ENCODE measurements at regions not wholly inside any gene's neighbourhood (a gene's known extent, or its start where the extent isn't known, plus 50 kb on each side); places are given as distances from the start of the nearest gene placed in this dataset.

- no peaks in the 10 kb centered on the region for H3K36me3 ChIP-seq (ENCODE audit: low read depth)
- DNase-seq (ENCODE audit: low spot score) (no peak), ATAC-seq (ENCODE audit: low read depth) (no peak)
- H3K4me3 ChIP-seq (ENCODE audit: severe bottlenecking): no peak overlapping the region
- H3K27ac ChIP-seq (ENCODE audit: poor library complexity, severe bottlenecking): no peak overlapping the region
- no peak for TF ChIP-seq CTCF (IDR thresholded peaks at IDR 0.05; ENCODE audit: poor library complexity, severe bottlenecking)
- H3K27me3 ChIP-seq (ENCODE audit: insufficient read depth, poor library complexity, severe bottlenecking): no peaks in the 10 kb centered on the region
- H3K4me1 ChIP-seq (ENCODE audit: insufficient read depth, poor library complexity, severe bottlenecking): no peaks in the 10 kb centered on the region
- H3K9me3 ChIP-seq (ENCODE audit: severe bottlenecking): no peaks in the 10 kb centered on the region
Measured at GRCh38 chr13:22933571-22934181, 247.1 kb upstream of the SGCG start.

- Histone ChIP-seq H3K36me3 (ENCODE audit: low read depth) (no peaks in the 10 kb centered on the region), H3K4me3 (ENCODE audit: severe bottlenecking) (no peak overlapping the region), H3K9me3 (ENCODE audit: severe bottlenecking) (no peaks in the 10 kb centered on the region), H3K4me1 (ENCODE audit: insufficient read depth, poor library complexity, severe bottlenecking) (no peaks in the 10 kb centered on the region), H3K27ac (ENCODE audit: poor library complexity, severe bottlenecking) (no peak overlapping the region), H3K27me3 (ENCODE audit: insufficient read depth, poor library complexity, severe bottlenecking) (no peaks in the 10 kb centered on the region)
- TF ChIP-seq CTCF (IDR thresholded peaks at IDR 0.05; ENCODE audit: poor library complexity, severe bottlenecking): no peak
- DNase-seq (ENCODE audit: low spot score): no peak
- ATAC-seq (ENCODE audit: low read depth): no peak
Measured at GRCh38 chr13:22934744-22935523, 245.8 kb upstream of the SGCG start.

GRCh38 chr13:22936228-22936627, 244.6 kb upstream of the SGCG start:
- no peaks in the 10 kb centered on the region for H3K4me1 ChIP-seq (ENCODE audit: insufficient read depth, poor library complexity, severe bottlenecking)
- no peaks in the 10 kb centered on the region for H3K36me3 ChIP-seq (ENCODE audit: low read depth)
- H3K9me3 ChIP-seq (ENCODE audit: severe bottlenecking): no peaks in the 10 kb centered on the region
- H3K4me3 ChIP-seq (ENCODE audit: severe bottlenecking): no peak overlapping the region
- ATAC-seq (ENCODE audit: low read depth): no peak
- H3K27me3 ChIP-seq (ENCODE audit: insufficient read depth, poor library complexity, severe bottlenecking): no peaks in the 10 kb centered on the region
- no peak overlapping the region for H3K27ac ChIP-seq (ENCODE audit: poor library complexity, severe bottlenecking)
- DNase-seq (ENCODE audit: low spot score): no peak
- TF ChIP-seq CTCF (IDR thresholded peaks at IDR 0.05; ENCODE audit: poor library complexity, severe bottlenecking): no peak

- no peaks in the 10 kb centered on the region for H3K9me3 ChIP-seq (ENCODE audit: severe bottlenecking)
- no peaks in the 10 kb centered on the region for H3K4me1 ChIP-seq (ENCODE audit: insufficient read depth, poor library complexity, severe bottlenecking)
- no peak overlapping the region for H3K4me3 ChIP-seq (ENCODE audit: severe bottlenecking)
- DNase-seq (ENCODE audit: low spot score) (no peak), ATAC-seq (ENCODE audit: low read depth) (no peak)
- no peaks in the 10 kb centered on the region for H3K27me3 ChIP-seq (ENCODE audit: insufficient read depth, poor library complexity, severe bottlenecking)
- no peak overlapping the region for H3K27ac ChIP-seq (ENCODE audit: poor library complexity, severe bottlenecking)
- TF ChIP-seq CTCF (IDR thresholded peaks at IDR 0.05; ENCODE audit: poor library complexity, severe bottlenecking): no peak
- no peaks in the 10 kb centered on the region for H3K36me3 ChIP-seq (ENCODE audit: low read depth)
Measured at GRCh38 chr13:22937241-22937640, 243.5 kb upstream of the SGCG start.

GRCh38 chr13:22937953-22938352, 242.8 kb upstream of the SGCG start:
- DNase-seq (ENCODE audit: low spot score) (no peak), ATAC-seq (ENCODE audit: low read depth) (no peak)
- H3K4me3 ChIP-seq (ENCODE audit: severe bottlenecking): no peak overlapping the region
- no peaks in the 10 kb centered on the region for H3K36me3 ChIP-seq (ENCODE audit: low read depth)
- no peak overlapping the region for H3K27ac ChIP-seq (ENCODE audit: poor library complexity, severe bottlenecking)
- no peaks in the 10 kb centered on the region for H3K9me3 ChIP-seq (ENCODE audit: severe bottlenecking)
- no peak for TF ChIP-seq CTCF (IDR thresholded peaks at IDR 0.05; ENCODE audit: poor library complexity, severe bottlenecking)
- no peaks in the 10 kb centered on the region for H3K4me1 ChIP-seq (ENCODE audit: insufficient read depth, poor library complexity, severe bottlenecking)
- H3K27me3 ChIP-seq (ENCODE audit: insufficient read depth, poor library complexity, severe bottlenecking): no peaks in the 10 kb centered on the region
